ENCODE measurements at regions not wholly inside any gene's neighbourhood (a gene's known extent, or its start where the extent isn't known, plus 50 kb on each side); places are given as distances from the start of the nearest gene placed in this dataset.

DNA sequence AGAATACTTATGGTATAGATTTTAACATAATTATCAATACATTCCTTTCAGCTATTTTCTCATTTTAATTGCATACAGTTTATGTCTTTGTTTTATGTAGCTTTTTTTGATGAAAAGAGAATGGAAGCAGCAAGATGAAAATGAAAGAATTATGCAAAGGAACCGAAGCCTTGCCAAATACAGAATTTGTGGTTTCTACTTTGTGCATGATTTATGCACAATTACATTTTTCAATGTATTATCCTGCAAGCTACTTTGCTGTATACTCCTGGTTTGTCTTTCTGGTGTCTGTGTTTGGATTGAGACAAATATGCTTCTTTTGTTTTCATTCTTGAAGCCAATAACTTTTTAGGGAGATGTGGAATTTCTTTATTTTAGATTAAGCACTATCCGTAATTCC is 1642.6 kb upstream of the CELF4 start:
- TF ChIP-seq, protein P1, sequence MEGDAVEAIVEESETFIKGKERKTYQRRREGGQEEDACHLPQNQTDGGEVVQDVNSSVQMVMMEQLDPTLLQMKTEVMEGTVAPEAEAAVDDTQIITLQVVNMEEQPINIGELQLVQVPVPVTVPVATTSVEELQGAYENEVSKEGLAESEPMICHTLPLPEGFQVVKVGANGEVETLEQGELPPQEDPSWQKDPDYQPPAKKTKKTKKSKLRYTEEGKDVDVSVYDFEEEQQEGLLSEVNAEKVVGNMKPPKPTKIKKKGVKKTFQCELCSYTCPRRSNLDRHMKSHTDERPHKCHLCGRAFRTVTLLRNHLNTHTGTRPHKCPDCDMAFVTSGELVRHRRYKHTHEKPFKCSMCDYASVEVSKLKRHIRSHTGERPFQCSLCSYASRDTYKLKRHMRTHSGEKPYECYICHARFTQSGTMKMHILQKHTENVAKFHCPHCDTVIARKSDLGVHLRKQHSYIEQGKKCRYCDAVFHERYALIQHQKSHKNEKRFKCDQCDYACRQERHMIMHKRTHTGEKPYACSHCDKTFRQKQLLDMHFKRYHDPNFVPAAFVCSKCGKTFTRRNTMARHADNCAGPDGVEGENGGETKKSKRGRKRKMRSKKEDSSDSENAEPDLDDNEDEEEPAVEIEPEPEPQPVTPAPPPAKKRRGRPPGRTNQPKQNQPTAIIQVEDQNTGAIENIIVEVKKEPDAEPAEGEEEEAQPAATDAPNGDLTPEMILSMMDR (IDR thresholded peaks at IDR 0.05; ENCODE audit: low read depth, low read length), result no peak
- TF ChIP-seq, protein P2, sequence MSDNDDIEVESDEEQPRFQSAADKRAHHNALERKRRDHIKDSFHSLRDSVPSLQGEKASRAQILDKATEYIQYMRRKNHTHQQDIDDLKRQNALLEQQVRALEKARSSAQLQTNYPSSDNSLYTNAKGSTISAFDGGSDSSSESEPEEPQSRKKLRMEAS (IDR thresholded peaks at IDR 0.05; ENCODE audit: low read depth, low read length), result no peak
- no peak for TF ChIP-seq POLR2A (IDR thresholded peaks at IDR 0.05; ENCODE audit: extremely low read depth, insufficient read length)
